ENCODE measurements at regions not wholly inside any gene's neighbourhood (a gene's known extent, or its start where the extent isn't known, plus 50 kb on each side); places are given as distances from the start of the nearest gene placed in this dataset.

GRCh38 chr4:60345392-60345791, 854.7 kb upstream of the ADGRL3 start:
- no peak for TF ChIP-seq POLR2AphosphoS5 (IDR thresholded peaks at IDR 0.05; ENCODE audit: low read depth, low read length)
- TF ChIP-seq SIN3A (IDR thresholded peaks at IDR 0.05; ENCODE audit: borderline replicate concordance, insufficient read depth, low read length): no peak
- TF ChIP-seq TAF1 (IDR thresholded peaks at IDR 0.05; ENCODE audit: borderline replicate concordance, insufficient read depth, low read length): no peak
- TF ChIP-seq REST (IDR thresholded peaks at IDR 0.05; ENCODE audit: insufficient read depth in 1 of 2, low read depth in 2 of 2, low read length in 2 of 2): no peak
- no peak for TF ChIP-seq FOXP2 (optimal IDR thresholded peaks at IDR 0.05; ENCODE audit: borderline replicate concordance, extremely low read depth, extremely low read length, insufficient read depth)

Measured in PFSK-1 (cell line).